DOHH2 (cell line): ENCODE measurements at regions not wholly inside any gene's neighbourhood (a gene's known extent, or its start where the extent isn't known, plus 50 kb on each side); places are given as distances from the start of the nearest gene placed in this dataset.

Experiments
- CTCF ChIP-seq: fragments of 200-600 bp; sonication (generic); IDR thresholded peaks from one replicate; pipeline ENCODE4 v1.5.1; 2014; ENCODE audit warnings: antibody characterized with exemption, mild to moderate bottlenecking, low read depth, low read length; ENCODE audit not compliant: poor library complexity, severe bottlenecking
- EZH2phosphoT487 ChIP-seq: fragments of 200-600 bp; sonication (generic); IDR thresholded peaks from 2 replicates; pipeline ENCODE4 v1.6.1; 2017; ENCODE audit warnings: borderline replicate concordance, mild to moderate bottlenecking, antibody characterized with exemption, low read length, moderate library complexity, mixed read lengths

- TF ChIP-seq CTCF, result no peak
- no peak for TF ChIP-seq EZH2phosphoT487
Observed at GRCh38 chr2:54041135-54041534, 70.3 kb upstream of the PSME4 start.
